Uterus (tissue), 2 donors: ENCODE measurements at regions not wholly inside any gene's neighbourhood (a gene's known extent, or its start where the extent isn't known, plus 50 kb on each side); places are given as distances from the start of the nearest gene placed in this dataset.

Source experiments
- CTCF ChIP-seq, 4 experiments: fragments of 200-600 bp in 2 of 4; fragments of 450-650 bp in 2 of 4; sonication (generic) in 2 of 4; IDR thresholded peaks; one replicate each; pipeline ENCODE4 v1.5.1; 2016 to 2019; ENCODE audit warnings: antibody characterized with exemption in 4 of 4, mild to moderate bottlenecking in 2 of 4, moderate library complexity in 1 of 4
- POLR2A ChIP-seq, 2 donors: fragments of 450-650 bp; IDR thresholded peaks; one replicate each; pipeline ENCODE4 v1.6.1; 2016; ENCODE audit warnings: antibody characterized with exemption in 2 of 2, mild to moderate bottlenecking in 1 of 2, moderate library complexity in 1 of 2

GRCh38 chr22:44595841-44596341 lies 97.9 kb upstream of the RTL6 start:
- TF ChIP-seq CTCF (IDR thresholded peaks at IDR 0.05) = no peak
- no peak for TF ChIP-seq POLR2A (IDR thresholded peaks at IDR 0.05)
